CD4-positive, alpha-beta T cell treated with Interleukin-2 at 100 ng/mL for 4 hours (primary cell): ENCODE measurements at regions not wholly inside any gene's neighbourhood (a gene's known extent, or its start where the extent isn't known, plus 50 kb on each side); places are given as distances from the start of the nearest gene placed in this dataset.
"Not testable (repeated sequence)": the region's sequence is repeated elsewhere in the genome, so short reads cannot be mapped to it uniquely, and the experiment has no call there.

Experiments
- DNase-seq: peaks from one replicate; pipeline ENCODE4 v3.0.0-alpha.2; 2020; ENCODE audit warnings: low spot score

DNA sequence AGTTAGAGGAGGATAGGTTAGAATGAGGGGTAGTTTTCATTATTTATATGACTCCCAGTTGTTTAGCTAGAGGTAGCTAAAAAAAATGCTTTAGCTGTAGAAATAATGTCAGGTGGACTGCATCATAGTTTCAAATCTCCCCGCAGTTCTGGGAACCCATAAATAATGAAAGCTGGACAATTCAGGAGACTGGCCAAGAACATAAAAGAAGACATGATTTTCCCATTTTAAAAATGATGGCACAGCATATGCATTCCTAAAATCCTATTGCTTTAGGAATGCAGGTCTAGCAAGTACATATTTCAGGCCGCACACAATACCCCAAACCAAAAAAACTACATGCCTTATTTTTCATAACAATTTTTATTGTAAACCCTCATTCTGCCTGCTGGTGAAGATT is 143.3 kb downstream of the CTH start:
- DNase-seq = no peak

DNA sequence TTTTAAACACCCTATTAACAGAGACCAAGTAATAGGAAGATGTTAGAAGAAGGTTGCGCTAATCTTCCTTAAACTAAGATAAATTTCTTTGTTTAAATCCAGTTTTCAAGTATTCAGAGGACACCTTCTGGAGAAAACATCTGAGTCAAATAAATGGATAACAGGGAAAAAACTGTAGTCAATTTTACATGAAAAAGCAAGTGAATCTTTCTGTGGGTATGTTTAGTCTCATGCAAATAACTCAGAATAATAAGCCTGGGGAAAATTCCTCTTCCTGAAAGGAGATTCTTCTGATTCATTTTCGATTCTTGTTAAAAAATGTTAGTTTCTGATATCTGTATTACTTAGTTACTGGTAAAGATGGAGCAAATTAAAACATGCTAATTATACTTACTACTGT is 145.5 kb downstream of the CTH start:
- no peak for DNase-seq

DNA sequence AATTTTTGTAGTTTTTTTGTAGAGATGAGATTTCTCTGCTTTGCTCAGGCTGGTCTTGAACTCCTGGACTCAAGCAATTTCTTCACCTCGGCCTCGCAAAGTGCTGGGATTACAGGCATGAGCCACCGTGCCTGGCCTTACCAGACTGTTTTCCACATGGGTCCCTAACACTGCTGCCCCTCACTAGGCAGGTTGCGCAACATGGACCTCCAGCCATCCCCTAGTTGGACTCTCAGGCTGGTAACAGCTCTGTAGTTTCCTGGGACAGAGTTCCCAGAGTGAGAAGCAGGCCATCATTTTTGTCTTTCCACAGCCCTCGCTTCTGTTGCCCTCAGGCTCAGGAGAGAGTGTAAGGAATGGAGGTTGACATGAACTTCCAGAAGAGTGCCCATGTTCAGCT is 156.1 kb downstream of the CTH start:
- DNase-seq = no peak

DNA sequence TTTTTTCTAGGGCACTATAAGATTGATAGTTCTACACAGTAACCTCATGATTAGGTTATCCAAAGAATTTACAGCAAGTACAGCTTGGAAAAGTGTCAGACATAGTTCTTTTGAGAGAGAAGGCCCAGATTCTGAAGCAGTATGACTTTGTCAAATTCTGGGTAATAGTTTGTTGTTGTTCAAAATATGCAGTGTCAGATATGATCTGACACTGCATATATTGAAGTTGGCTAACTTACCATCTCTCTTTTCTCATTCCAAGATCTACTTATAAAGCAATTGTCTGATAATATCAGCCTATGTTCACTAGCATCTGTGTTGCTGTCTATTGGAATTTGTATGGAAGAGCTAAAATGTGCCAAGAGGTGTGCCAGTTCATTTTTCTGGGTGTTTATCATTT is 160.1 kb downstream of the CTH start:
- DNase-seq = no peak

DNA sequence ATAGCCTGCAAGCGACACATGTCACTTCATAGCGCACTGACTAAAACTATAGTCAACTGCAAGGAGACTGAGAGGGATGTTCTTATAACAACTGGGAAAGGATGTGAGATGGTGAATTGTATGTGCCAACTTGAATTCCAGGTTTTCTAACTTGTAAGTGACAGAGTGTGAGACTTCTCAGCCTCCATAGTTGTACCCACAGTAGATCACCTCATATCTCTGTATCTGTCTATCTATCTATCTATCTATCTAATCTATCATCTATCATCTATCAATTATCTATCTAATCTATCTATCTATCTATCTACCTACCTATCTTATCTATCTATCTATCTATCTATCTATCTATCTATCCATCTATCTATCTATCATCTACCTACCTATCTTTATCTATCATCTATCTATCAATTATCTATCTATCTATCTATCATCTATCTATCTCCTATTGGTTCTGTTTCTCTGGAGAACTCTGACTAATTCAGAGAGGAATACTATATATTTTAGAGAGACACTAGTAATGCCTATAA is 162.3 kb downstream of the CTH start:
- DNase-seq = no peak

DNA sequence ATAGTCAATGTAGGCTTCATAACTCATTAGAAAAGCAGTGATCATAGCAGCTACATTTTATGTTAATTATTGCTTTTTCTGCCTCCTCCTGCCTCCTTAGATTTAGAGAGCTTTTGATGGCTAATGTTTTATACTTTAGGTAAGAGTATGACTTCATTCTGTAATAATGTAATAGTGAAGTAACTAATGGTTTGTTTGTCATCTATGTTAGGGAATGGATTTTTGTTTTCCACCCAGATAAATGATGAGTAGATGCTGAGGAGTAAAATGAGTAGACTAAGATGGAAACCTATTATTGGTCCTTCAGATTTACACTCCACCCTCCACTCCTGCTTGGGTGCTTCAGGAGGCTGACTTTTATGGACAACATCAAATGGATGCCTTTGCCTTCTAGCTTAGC is 170.6 kb downstream of the CTH start:
- DNase-seq = no peak

DNA sequence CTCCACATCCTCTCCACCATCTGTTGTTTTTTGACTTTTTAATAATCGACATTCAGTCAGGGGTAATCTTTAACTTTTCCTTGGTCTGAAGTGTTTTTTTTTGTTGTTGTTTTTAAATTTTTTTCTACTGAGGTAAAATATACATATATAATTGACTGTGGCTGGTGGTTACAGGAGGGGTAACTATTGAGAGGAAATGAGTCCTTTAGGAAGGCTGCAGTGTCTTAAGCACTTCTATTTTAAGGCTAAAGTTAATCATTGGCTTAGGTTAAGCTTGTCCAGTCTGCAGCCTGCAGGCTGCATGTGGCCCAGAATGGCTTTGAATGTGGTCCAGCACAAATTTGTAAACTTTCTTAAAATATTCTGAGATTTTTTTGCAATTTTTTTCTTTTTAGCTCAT is 172.5 kb downstream of the CTH start:
- DNase-seq = no peak

DNA sequence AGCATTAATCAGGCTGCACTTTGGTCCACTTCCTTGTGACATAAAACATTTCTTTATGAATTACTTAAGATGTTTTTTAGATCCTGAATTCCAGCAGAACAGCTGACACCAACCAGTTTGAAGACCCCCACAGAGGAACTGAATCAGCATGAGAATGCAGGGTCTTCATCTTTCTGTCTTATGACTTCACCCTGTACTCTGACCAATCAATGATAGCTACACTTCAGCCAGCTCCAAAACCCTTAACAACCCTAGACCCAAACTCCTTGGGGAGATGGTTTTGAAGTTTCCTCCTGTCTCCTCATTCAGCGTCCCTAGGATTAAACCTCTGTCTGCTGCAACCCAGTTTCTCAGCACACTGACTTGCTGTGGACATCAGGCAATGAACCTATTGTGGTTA is 175.0 kb downstream of the CTH start:
- DNase-seq = no peak

DNA sequence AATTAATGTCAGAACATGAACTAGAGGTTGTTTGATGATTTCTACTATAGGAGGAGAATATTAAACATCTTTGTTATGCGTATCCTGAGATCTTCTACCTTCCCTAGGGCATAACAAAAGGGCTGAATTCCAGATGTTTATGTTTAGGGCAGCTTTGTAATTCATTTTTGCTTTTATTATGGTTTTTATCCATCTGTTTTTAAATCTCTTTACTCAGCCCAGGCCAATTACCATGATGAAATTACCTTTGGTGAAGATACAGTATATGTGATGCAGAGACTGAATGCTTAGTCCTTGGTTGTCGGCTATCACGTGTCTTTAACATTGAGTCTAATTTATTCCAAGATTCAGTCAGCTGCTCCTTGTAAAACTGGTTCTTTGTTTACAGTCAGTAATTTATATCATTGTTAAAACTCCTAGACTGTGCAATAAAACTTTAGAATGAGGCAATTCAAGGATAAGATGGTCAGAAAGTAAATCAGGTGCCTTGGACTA is 176.9 kb downstream of the CTH start:
- DNase-seq = no peak

DNA sequence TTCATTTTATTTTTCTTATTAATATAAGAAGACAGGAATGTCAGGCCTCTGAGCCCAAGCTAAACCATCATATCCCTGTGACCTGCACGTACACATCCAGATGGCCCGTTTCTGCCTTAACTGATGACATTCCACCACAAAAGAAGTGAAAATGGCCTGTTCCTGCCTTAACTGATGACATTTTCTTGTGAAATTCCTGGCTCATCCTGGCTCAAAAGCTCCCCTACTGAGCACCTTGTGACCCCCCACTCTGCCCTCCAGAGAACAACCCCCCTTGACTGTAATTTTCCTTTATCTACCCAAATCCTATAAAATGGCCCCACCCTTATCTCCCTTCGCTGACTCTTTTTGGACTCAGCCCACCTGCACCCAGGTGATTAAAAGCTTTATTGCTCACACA is 182.5 kb downstream of the CTH start:
- DNase-seq = not testable (repeated sequence)

DNA sequence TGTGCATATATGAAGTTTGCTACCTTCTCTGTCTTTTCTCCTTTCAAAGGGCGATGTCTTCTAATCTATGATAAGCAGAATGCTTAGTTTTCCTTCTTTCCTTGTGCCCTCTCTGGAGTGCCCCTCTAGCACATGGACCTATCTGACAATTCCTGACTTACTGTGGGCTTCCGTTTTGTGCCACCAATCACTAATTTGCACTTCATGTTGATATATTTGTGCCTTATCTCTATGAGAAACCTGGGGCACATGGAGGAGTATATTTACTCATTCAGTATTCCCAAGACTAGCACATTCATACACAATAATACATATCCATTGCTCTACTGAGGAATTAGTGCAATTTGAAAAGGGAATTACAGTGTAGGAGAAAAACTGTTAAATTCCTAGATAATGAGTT is 197.7 kb downstream of the CTH start:
- DNase-seq = no peak

DNA sequence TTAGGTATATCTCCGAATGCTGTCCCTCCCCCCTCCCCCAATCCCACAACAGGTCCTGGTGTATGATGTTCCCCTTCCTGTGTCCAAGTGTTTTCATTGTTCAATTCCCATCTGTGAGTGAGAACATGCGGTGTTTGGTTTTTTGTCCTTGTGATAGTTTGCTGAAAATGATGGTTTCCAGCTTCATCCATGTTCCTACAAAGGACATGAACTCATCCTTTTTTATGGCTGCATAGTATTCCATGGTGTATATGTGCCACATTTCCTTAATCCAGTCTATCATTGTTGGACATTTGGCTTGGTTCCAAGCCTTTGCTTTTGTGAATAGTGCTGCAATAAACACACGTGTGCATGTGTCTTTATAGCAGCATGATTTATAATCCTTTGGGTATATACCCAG is 199.1 kb downstream of the CTH start:
- not testable (repeated sequence) for DNase-seq

DNA sequence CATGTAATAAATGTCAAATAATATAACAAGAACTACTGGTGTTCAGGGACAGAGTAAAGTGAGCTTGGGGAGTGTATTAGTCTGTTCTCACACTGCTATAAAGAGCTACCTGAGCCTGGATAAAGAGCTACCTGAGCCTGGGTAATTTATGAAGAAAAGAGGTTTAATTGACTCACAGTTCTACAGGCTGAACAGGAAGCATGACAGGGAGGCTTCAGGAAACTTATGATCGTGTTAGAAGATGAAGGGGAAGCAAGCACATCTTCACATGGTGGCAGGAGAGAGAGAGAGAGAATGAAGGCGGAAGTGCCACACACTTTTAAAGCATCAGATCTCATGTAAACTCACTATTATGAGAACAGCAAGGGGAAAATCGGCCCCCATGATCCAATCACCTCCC is 205.9 kb downstream of the CTH start:
- no peak for DNase-seq

DNA sequence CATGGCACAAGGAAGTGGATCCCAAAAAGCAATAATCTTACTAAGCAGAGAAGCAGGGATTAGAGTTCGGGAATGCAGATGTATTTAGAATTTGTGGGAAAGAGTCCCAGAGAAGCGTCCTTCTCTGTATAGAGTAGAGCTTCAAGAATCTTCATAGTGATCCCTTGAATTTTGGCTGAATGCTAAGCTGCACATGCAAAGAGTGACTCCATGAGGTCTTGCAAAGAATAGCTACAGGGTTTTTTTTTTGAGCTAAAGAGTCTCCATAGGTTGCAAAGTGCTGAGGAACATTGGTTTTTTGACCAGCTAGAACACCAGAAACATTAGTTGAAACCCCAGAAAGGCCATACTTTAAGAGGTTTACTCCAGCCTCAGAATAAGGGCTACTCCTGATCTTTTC is 206.7 kb downstream of the CTH start:
- DNase-seq = no peak

DNA sequence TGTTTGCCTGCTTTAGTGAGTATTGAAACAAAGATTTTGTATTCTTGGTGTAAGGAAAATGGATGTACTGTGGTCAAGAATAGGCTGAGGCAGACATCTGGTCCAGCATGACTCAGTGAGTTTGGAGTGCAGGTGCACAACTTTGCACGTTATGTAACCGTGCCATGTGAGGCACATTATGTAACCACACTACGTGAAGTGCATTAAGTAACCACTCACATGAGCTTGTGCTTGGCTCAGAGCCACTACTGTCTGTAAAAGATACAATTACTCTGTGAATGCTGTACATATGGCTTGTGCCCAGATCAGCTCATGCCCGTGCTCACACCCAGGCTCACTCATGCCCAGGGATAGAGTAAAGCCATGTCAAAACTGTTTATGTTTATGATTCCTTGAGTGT is 216.8 kb downstream of the CTH start:
- DNase-seq = no peak

DNA sequence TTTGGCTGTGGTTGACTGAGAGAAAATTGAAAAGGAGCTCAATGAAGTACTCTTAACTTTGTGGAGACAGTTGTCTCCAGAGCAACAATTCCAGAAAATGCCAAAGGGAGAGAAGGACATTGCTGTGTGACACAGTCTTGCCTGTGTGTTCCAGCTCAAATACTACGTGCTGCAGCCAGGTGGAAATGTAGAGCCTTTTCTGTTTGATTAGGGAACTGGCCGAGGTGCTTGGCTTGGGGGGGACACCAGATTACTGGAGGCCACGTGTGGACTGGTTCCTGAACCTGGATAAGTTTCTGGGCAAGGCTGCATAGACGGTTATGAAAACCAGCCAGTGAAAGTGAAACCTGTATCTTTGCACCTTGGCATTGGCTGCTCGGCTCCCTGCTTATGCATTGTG is 217.9 kb downstream of the CTH start:
- DNase-seq = no peak

DNA sequence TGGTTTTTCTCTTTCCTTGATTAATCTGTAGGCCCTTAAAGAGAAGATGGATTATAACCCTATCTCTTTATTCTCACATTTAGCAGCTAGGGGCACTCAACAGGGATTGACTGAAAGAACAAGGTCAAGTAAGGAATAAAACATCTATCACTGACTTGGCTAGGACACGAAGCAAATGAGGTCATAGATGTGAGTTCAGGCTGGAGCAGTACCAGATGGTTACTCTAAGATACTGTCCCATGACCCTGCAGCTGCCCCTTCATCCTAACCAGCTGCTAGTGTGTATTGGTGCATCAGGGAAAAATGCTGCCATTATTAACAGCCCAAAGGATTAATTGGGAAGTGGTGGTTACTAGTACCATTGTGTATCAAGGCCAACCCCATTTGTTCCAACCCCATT is 221.9 kb downstream of the CTH start:
- no peak for DNase-seq

DNA sequence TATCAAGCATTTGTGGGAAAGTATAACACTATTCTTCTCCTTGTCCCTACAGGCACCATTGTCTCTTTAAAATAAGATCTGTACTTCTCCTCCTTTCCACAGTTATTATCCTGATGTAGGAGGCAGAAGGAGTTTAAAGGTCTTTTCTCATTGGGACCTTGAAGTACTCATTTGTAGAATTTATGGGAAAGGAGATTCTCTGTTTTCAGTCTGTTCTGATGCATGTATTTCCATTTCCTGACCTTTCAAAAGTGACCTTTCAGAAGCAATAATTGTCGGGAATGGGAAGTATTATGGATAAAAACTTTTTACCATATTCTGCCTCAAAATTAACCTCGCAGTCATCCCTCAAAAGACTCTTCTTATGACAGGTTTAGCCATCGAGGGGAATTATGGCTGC is 224.8 kb downstream of the CTH start:
- DNase-seq = no peak

DNA sequence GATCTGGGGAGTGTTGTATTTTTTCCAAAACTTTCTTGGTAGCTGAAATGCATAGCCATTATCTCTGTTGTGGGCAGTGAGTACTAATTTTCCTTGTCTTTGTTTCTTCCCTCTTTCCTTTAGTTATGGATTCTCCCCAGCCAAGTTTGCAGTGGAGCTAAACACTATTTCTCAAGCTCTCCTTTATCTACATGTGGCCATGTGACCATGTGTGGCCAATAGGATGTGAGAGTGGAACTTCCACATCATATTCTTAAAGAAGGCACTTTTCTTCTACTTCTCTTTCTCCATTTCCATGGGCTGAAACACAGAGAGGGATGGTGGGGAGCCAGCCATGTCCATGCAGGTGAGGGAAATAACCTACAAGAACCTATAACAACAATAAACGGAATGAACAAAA is 230.8 kb downstream of the CTH start:
- DNase-seq = no peak

DNA sequence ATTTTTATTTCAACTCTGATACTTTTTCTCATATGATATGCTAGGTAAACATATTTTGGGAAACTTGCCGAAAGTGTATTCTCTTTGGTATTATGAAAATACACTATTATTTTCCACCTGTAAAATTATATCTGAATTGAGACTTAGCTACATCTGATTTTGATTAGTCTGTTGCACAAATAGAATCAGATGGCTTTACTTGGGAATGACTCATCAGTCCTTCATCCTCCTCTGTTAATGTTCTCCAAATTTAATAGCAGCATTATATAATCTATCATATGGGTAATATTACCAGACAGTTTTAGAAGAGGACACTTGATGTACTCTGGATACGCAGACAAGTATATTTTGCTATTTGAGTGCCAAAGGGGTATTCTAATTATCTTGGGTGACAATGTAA is 245.3 kb downstream of the CTH start:
- no peak for DNase-seq

DNA sequence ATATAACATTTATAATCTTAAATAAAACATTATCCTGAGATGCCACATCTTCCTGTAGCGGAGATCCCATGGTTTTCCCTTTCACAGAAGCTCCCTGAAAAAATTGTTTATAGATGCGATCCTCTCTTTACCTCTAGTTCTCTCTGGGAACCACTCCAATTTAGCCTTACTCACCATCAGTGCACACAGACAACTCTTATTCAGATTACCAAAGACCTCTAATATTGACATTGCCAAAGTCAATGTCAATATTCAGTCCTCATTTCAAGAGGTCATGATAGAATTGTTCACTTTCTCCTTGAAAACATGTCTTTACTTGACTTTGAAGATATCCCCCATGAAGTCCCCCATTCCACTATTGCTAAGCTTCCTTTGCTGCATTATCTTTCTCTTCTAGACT is 248.8 kb downstream of the CTH start:
- DNase-seq = no peak

DNA sequence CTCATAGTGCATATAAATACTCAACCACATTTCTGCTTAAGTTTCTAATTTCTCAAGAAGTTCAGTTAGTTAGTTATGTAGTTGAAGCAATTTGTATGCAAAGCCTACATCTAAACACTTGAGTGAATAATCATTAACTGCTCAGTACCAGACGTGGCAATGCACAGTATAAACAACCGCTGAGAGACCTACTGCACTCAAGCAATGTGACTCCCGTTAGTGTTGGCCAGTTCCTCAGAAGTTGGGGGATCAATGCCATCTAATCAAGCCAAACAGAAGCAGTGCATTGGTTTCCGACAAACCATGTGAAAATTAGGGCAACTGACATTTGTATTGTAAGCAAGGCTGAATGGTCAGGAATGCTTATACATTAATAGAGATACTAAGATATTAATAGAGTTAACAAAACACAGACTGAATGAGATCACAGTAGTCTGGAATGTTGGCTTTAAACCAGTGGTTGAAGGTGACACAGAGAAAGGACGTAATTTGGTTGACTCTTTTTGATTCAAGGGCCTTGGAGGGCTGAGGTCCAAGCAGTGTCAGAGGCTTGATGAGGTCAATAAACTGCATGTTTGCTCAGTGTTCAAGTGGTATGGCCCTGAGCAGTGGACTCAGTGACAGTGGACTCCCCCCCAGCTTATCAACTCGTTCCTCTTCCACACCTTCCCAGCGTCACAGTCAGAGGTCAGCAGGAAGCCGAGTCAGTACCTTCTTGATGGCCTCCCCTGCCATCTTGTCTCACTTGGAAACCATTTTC is 255.5 kb downstream of the CTH start:
- no peak for DNase-seq

DNA sequence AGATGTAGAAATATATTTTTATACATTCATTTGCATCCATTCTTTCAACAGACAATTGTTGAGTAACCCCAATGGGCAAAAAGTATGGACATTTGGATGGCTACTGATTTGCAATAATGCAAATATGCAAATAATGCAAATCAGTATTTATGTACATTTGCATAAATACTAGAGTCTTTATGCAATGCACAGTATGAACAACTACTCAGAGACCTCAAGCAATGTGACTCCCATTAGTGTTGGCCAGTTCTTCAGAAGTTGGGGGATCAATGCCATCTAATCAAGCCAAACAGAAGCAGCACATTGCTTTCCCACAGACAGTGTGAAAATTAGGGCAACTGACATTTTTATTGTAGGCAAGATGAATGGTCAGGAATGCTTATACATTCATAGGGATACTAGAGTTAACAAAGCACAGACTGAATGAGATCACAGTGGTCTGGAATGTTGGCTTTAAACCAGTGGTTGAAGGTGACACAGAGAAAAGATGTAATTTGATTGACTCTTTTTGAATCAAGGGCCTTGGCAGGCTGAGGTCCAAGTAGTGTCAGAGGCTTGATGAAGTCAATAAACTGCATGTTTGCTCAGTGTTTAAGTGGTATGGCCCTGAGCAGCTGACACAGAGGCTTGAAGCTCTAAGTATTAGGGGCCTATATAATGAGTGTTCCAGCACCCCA is 256.6 kb downstream of the CTH start:
- DNase-seq = no peak

DNA sequence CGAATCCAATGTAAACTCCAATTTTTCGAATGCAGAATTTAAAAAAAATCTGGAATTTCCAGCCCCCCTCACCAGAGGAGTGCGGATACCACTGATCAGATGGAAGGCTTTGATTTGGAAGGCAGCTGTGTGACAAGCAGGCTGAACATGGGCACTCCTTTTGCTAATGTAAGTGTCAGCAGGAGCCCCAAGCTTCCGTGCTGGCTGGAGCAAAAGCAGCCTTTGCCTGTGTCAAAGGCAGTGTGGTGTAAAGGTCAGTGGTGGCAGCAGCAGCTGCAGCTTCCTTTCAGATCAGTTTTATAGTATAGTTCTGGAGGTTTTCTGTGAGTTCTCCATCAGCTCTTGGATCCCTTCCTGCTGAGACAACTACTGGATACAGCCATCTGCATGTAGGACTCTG is 259.9 kb downstream of the CTH start:
- DNase-seq = no peak
